Lung (tissue), 11 donors: ENCODE measurements at regions not wholly inside any gene's neighbourhood (a gene's known extent, or its start where the extent isn't known, plus 50 kb on each side); places are given as distances from the start of the nearest gene placed in this dataset.

Experiments used
- ATAC-seq: fragments of 200-7000 bp; cut with Tn5 transposase; one replicate; pipeline ENCODE4 v1.9.1; 2020; ENCODE audit warnings: moderate number of reproducible peaks; ENCODE audit not compliant: insufficient read depth, low FRiP score
- DNase-seq, 3 donors: peaks; one replicate each; pipeline ENCODE4 v3.0.0-alpha.2; 2013 to 2017
- H3K27ac ChIP-seq, 2 donors: one replicate each; pipeline ENCODE4 v1.5.1; 2013; ENCODE audit warnings: mild to moderate bottlenecking in 2 of 2, moderate library complexity in 2 of 2, control low read depth in 1 of 2, inconsistent platforms in 1 of 2, low read depth in 1 of 2, low read length in 1 of 2
- H3K27me3 ChIP-seq, 3 donors: one replicate each; pipeline ENCODE4 v1.5.1; 2013; ENCODE audit warnings: low read length in 2 of 3; ENCODE audit not compliant: control insufficient read depth in 3 of 3, insufficient read depth in 3 of 3
- H3K36me3 ChIP-seq, 4 donors: one replicate each; pipeline ENCODE4 v1.5.1; 2013; ENCODE audit warnings: low read length in 4 of 4, mild to moderate bottlenecking in 1 of 4, moderate library complexity in 1 of 4; ENCODE audit not compliant: control insufficient read depth in 4 of 4, insufficient read depth in 4 of 4
- H3K4me1 ChIP-seq, 5 donors: one replicate each; pipeline ENCODE4 v1.5.1; 2013; ENCODE audit warnings: low read length in 5 of 5, mild to moderate bottlenecking in 2 of 5, moderate library complexity in 1 of 5; ENCODE audit not compliant: control insufficient read depth in 5 of 5, insufficient read depth in 5 of 5
- H3K4me3 ChIP-seq: one replicate; pipeline ENCODE4 v1.5.1; 2013; ENCODE audit warnings: mild to moderate bottlenecking, control low read depth, moderate library complexity
- H3K9ac ChIP-seq, 2 donors: one replicate each; pipeline ENCODE4 v1.5.1; 2013; ENCODE audit warnings: low read length in 2 of 2, control low read depth in 1 of 2; ENCODE audit not compliant: insufficient read depth in 1 of 2
- H3K9me3 ChIP-seq, 4 donors: one replicate each; pipeline ENCODE4 v1.5.1; 2013; ENCODE audit warnings: low read length in 3 of 4, mild to moderate bottlenecking in 1 of 4, moderate library complexity in 1 of 4; ENCODE audit not compliant: control insufficient read depth in 4 of 4, insufficient read depth in 3 of 4
- CTCF ChIP-seq: IDR thresholded peaks from 2 replicates; pipeline ENCODE4 v1.5.1; 2012; ENCODE audit warnings: mild to moderate bottlenecking; ENCODE audit errors: control extremely low read depth, extremely low read depth
- WGBS, 2 donors: extraction: QIAGEN DNeasy Blood & Tissue Kit; methylation state at CpG; one replicate each; pipeline ENCODE4 v1.1.7; 2013; 5-methylcytosine and 5-hydroxymethylcytosine counted together
- donor health status: control.
- donor health status: control.
- donor health status: Bipolar disorder and iron deficiency.
- donor health status: healthy.
- donor health status: DM: yes; HTN: yes; CAD: no.

GRCh38 chr6:95501032-95501904 lies 76.1 kb upstream of the MANEA start:
- Histone ChIP-seq H3K4me1 (no peaks in the 10 kb centered on the region), H3K9me3 (peaks cover 0 to 11% (median 2%) of the 10 kb centered on the region in 4 donors), H3K27me3 (no peaks in the 10 kb centered on the region), H3K27ac (no peak overlapping the region), H3K9ac (no peak overlapping the region), H3K4me3 (no peak overlapping the region), H3K36me3 (no peaks in the 10 kb centered on the region)
- 92 to 97% methylated on average over 4 of the region's 4 CpGs for WGBS, 2 donors
- DNase-seq, result no peak
- TF ChIP-seq CTCF, result no peak
- ATAC-seq, result no peak

- peaks cover 0 to 4% (median 0%) of the 10 kb centered on the region in 4 donors for H3K9me3 ChIP-seq
- H3K9ac ChIP-seq, result no peak overlapping the region
- no peaks in the 10 kb centered on the region for H3K36me3 ChIP-seq
- H3K27me3 ChIP-seq, result no peaks in the 10 kb centered on the region
- H3K4me1 ChIP-seq, result no peaks in the 10 kb centered on the region
- DNase-seq, result no peak
- no peak overlapping the region for H3K27ac ChIP-seq
- WGBS, 2 donors, result 93 to 98% methylated on average over 1 of the region's 1 CpG
- no peak overlapping the region for H3K4me3 ChIP-seq
- no peak for ATAC-seq
- no peak for TF ChIP-seq CTCF
Measured at GRCh38 chr6:95503568-95503967, 73.8 kb upstream of the MANEA start.

DNA sequence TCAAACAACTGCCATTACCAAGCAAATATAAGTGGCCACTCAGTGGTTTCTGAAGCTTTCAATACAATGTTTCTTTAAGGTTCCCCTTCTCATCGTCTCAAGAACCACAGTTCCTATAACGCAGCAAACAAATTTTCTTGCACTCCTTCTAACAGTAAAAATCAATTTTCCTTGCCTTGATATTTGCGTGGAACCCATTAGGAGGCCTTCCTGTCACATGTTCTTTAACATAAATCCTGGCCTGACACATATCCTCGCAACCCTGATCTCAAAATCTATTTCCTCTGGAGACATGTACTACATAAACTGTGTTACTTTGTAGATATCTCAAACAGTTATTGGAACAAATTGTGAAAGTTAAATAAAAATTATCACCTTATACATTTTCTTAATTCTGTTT lies 65.9 kb upstream of the MANEA start:
- Histone ChIP-seq H3K9me3 (no peaks in the 10 kb centered on the region), H3K4me1 (no peaks in the 10 kb centered on the region), H3K27ac (no peak overlapping the region), H3K4me3 (no peak overlapping the region), H3K27me3 (no peaks in the 10 kb centered on the region), H3K36me3 (no peaks in the 10 kb centered on the region), H3K9ac (no peak overlapping the region)
- ATAC-seq (no peak), DNase-seq (no peak)
- WGBS, 2 donors, result 11 to 19% methylated on average over 4 of the region's 4 CpGs
- no peak for TF ChIP-seq CTCF
